ENCODE measurements at regions not wholly inside any gene's neighbourhood (a gene's known extent, or its start where the extent isn't known, plus 50 kb on each side); places are given as distances from the start of the nearest gene placed in this dataset.

- TF ChIP-seq POLR2A (IDR thresholded peaks at IDR 0.05) (no peak), CTCF (IDR thresholded peaks at IDR 0.05) (no peak)
These were observed 329.8 kb downstream of the ALG10 start for GRCh38 chr12:34352098-34352497.
